ENCODE measurements at regions not wholly inside any gene's neighbourhood (a gene's known extent, or its start where the extent isn't known, plus 50 kb on each side); places are given as distances from the start of the nearest gene placed in this dataset.

- TF ChIP-seq CTCF (IDR thresholded peaks at IDR 0.05), result no peak
- TF ChIP-seq POLR2A (IDR thresholded peaks at IDR 0.05), result no peak
Measured at GRCh38 chr7:50959991-50960390, 177.3 kb upstream of the GRB10 start.

Measured in body of pancreas (tissue), 4 donors.